ENCODE measurements at regions not wholly inside any gene's neighbourhood (a gene's known extent, or its start where the extent isn't known, plus 50 kb on each side); places are given as distances from the start of the nearest gene placed in this dataset.

GRCh38 chr6:90936286-90936685, 349.4 kb upstream of the MAP3K7 start:
- TF ChIP-seq CTCF (IDR thresholded peaks at IDR 0.05; ENCODE audit: low read depth, low read length) (no peak), EZH2phosphoT487 (IDR thresholded peaks at IDR 0.05; ENCODE audit: low read depth) (no peak)

Data from OCI-LY3 (cell line).